ENCODE measurements at regions not wholly inside any gene's neighbourhood (a gene's known extent, or its start where the extent isn't known, plus 50 kb on each side); places are given as distances from the start of the nearest gene placed in this dataset.

GRCh38 chr4:123209436-123209835 lies 187.2 kb upstream of the SPRY1 start:
- DNase-seq (ENCODE audit: low spot score) = no peak
- TF ChIP-seq CTCF (IDR thresholded peaks at IDR 0.05; ENCODE audit: extremely low read depth, missing control alignments) = no peak

GRCh38 chr4:123215536-123215935 lies 181.1 kb upstream of the SPRY1 start:
- no peak for DNase-seq (ENCODE audit: low spot score)
- no peak for TF ChIP-seq CTCF (IDR thresholded peaks at IDR 0.05; ENCODE audit: extremely low read depth, missing control alignments)

- DNase-seq (ENCODE audit: low spot score) = no peak
- no peak for TF ChIP-seq CTCF (IDR thresholded peaks at IDR 0.05; ENCODE audit: extremely low read depth, missing control alignments)
Observed at GRCh38 chr4:123216543-123216942, 180.1 kb upstream of the SPRY1 start.

- TF ChIP-seq CTCF (IDR thresholded peaks at IDR 0.05; ENCODE audit: extremely low read depth, missing control alignments) = no peak
- DNase-seq (ENCODE audit: low spot score) = no peak
Observed at GRCh38 chr4:123216946-123217345, 179.6 kb upstream of the SPRY1 start.

- TF ChIP-seq CTCF (IDR thresholded peaks at IDR 0.05; ENCODE audit: extremely low read depth, missing control alignments) = no peak
- DNase-seq (ENCODE audit: low spot score) = no peak
Observed at GRCh38 chr4:123217664-123218063, 178.9 kb upstream of the SPRY1 start.

GRCh38 chr4:123218981-123219380 lies 177.6 kb upstream of the SPRY1 start:
- no peak for DNase-seq (ENCODE audit: low spot score)
- no peak for TF ChIP-seq CTCF (IDR thresholded peaks at IDR 0.05; ENCODE audit: extremely low read depth, missing control alignments)

GRCh38 chr4:123229286-123229685 lies 167.3 kb upstream of the SPRY1 start:
- no peak for TF ChIP-seq CTCF (IDR thresholded peaks at IDR 0.05; ENCODE audit: extremely low read depth, missing control alignments)
- DNase-seq (ENCODE audit: low spot score) = no peak

Data from GM20000 (cell line).